Right ventricle myocardium superior (tissue), 1 donor: ENCODE measurements at regions not wholly inside any gene's neighbourhood (a gene's known extent, or its start where the extent isn't known, plus 50 kb on each side); places are given as distances from the start of the nearest gene placed in this dataset.
"Not testable (repeated sequence)": the region's sequence is repeated elsewhere in the genome, so short reads cannot be mapped to it uniquely, and the experiment has no call there.

Experiments
- ATAC-seq: fragments of 200-7000 bp; cut with Tn5 transposase; one replicate; pipeline ENCODE4 v1.9.1; 2020; ENCODE audit warnings: mild to moderate bottlenecking; ENCODE audit not compliant: poor library complexity
- DNase-seq: peaks from one replicate; pipeline ENCODE4 v3.0.0-alpha.2; 2020
- intact Hi-C: fragments of 100-400 bp; cut with DNase I; formaldehyde crosslinking; loops from one replicate; pipeline ENCODE4 v1.11.2; 2022
- donor health status: DM: no; HTN: yes; CAD: no; lungs with severe emphysema.

DNA sequence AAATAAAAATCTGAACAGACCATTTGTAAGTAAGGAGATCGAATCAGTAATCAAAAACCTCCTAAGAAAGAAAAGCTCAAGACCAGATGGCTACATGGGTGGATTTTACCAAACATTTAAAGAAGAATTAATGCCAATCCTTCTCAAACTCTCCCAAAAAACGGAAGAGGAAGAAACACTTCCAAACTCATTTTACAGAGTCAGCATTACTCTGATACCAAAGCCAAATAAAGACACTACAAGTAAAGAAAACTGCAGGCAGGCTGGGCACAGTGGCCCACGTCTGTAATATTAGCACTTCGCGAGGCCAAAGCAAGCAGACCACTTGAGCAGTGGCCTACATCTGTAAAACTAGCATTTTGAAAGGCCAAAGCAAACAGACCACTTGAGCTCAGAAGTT, 159.8 kb downstream of the DPY19L2 start:
- intact Hi-C loops, result no loop called here
- no peak for DNase-seq
- no peak for ATAC-seq

DNA sequence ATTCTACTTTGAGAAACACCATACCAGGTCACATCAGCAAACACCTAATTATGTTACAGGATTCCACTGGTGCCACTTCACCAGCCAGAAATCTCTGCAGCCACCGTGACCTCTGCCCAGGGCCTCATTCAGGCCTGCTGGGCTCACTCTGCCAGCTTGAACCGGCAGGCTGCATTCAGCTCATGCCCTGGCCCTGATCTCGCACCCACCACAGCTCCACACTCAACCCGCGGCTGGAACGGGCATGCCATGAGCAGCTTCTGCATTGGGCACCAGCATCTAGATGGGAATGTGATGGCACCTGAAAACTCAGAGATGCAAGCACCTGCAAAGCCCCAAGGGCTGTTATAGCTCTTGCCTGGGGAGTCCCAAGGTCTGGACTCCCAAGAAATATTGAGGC, 168.7 kb downstream of the DPY19L2 start:
- no peak for ATAC-seq
- intact Hi-C loops, result no loop called here

DNA sequence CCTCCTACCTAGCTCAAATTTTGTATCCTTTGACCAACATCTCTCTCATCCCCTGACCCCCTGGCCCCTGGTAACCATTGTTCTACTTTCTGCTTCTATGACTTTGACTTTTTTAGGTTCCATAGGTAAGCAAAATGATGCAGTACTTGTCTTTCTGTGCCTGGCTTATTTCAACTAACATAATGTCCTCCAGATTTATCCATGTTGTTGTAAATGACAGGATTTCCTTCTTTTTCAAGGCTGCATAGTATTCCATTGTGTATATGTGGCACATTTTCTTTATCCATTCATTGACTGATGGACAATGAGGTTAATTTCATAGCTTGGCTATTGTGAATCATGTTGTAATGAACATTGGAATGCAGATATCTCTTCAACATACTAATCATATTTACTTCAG, 170.1 kb downstream of the DPY19L2 start:
- ATAC-seq (no peak), DNase-seq (no peak)
- intact Hi-C loops, result no loop called here

More for the DNA sequence above, 168.7 kb downstream of the DPY19L2 start:
- DNase-seq, result no peak

DNA sequence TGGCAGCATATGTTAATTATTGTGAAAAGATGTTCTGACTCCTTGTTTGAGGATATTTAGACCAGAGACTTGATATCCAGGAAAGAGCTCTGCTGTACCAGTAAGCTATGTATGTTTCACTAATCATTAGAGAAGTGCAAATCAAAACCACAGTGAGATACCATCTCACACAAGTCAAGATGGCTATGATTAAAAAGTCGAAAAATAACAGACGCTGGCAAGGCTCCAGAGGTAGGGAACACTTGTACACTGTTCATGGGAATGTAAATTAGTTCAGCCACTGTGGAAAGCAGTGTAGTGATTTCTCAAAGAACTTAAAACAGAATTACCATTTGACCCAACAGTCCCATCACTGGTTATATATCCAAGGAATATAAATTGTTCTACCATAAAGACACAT, 171.6 kb downstream of the DPY19L2 start:
- ATAC-seq, result no peak
- DNase-seq, result no peak
- intact Hi-C loops, result no loop called here

DNA sequence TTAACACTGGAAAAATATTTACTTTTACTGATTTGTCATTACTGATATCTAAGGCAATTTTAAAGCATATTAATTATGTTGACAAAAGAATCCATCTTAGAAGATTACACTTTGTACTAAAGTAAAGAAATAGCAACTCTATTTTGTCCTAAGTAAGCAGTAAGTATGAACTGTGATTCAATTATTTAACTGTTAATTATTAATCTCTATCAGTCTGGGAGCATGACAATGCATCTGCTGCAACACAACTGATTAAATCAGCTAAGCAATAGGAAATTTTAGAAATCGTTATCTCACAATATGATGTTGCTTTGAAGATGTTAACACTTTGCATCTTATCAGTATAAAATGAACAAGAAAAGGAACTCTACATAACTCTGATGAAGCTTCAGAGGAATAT, 172.3 kb downstream of the DPY19L2 start:
- DNase-seq, result no peak
- intact Hi-C loops, result no loop called here
- no peak for ATAC-seq

DNA sequence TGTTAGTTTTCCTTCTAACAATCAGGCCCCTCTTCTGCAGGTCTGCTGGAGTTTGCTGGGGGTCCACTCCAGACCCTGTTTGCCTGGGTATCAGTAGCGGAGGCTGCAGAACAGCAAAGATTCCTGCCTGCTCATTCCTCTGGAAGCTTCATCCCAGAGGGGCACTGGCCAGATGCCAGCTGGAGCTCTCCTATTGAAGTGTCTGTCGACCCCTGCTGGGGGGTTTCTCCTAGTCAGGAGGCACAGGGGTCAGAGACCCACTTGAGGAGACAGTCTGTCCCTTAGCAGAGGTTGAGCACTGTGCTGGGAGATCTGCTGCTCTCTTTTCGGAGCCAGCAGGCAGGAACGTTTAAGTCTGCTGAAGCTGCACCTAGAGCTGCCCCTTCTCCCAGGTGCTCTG, 174.9 kb downstream of the DPY19L2 start:
- intact Hi-C loops, DNase-seq, ATAC-seq: not testable (repeated sequence)

DNA sequence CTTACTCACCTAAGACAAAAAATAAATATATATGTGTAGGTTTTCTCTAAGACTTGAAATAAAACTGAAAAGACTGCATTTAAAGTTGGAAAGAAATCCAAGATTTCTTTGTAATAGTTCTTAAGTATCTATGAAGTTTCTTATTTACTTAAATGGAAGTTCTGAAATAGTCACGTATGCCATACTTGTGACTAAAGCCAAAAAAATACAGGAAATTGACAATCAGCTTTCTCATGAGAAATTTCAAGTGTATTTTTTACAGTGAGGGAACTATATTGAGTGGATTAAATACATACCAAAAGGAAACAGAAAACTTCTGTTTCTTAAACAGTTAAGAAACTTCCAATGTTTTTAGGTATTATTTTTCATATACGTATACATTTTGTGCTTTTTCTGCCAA, 188.1 kb downstream of the DPY19L2 start:
- ATAC-seq, result no peak
- DNase-seq, result no peak
- intact Hi-C loops, result no loop called here

DNA sequence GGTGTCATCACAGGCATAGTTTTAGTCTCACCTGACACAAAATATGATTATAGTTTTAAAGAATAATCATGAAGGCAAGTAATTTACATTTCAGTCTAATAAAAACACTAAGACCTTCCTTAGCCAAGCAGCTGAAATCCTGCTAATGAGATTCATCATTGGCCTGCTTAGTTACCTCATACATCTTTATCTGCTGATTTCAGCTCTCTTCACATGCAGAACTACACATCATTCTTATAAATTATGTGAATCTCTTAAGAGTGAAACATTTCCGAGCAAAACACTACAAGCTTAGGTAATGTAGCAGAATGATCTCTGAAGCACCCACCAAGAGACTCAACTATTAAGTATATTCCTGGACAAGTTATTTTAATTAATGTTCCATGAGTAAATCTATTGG, 198.1 kb downstream of the DPY19L2 start:
- intact Hi-C loops, result no loop called here
- DNase-seq (no peak), ATAC-seq (no peak)

DNA sequence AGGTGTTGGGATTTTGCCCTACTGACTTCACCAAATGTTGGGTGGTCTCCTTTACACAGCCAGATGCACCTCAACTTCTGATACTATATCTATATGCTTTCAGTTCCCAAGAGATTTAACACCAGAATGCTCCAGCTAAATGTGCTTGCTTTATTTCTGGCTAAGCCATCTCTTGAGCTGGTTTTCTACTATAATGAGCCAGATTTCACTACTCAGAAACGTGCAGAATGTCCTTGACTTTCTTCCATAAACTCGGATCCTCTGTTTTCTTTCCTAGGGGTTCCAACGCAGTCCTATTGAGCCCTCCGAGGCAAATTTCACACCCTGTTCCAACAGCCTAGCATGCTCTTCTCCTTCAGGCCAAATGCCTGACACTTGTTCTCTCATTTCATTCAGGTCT, 200.3 kb downstream of the DPY19L2 start:
- DNase-seq (no peak), ATAC-seq (no peak)
- intact Hi-C loops, result no loop called here

DNA sequence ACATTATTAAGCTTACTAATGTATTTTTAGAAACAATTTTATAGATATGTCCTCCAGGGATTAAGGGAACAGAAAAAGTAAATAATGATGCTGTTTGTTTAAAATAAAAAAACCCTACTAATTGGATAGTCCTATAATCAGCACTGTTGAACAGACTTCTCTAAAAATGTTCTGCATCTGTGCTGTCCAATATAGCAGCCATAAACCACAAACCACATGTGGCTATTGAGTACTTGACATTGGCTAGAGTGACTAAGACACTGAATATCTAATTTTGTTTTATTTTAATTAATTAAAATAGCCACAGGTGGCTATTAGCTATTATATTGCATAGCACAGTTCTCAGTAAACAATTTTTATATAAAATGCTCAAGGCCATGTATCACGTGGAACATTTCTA, 210.4 kb downstream of the DPY19L2 start:
- no peak for DNase-seq
- ATAC-seq, result no peak
- intact Hi-C loops, result no loop called here

DNA sequence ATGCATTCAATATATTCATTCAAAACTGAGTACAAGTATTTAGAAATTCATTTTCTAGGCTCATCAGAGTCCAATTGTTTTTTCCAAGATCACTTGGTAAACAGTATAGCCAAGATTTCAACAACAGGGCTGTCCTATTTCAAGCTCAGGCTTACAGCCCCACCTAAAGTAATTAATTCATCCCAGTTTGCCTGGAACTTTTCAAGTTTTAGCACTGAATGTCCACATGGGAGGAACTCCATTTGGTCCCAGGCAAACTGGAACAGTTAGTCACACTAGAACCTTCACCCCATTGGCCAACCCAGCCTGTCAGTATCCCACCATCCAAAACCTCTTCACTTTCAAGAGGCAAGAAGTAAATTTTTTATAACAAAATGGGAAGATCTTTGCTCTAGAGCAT, 210.9 kb downstream of the DPY19L2 start:
- intact Hi-C loops, result no loop called here
- DNase-seq (no peak), ATAC-seq (no peak)

DNA sequence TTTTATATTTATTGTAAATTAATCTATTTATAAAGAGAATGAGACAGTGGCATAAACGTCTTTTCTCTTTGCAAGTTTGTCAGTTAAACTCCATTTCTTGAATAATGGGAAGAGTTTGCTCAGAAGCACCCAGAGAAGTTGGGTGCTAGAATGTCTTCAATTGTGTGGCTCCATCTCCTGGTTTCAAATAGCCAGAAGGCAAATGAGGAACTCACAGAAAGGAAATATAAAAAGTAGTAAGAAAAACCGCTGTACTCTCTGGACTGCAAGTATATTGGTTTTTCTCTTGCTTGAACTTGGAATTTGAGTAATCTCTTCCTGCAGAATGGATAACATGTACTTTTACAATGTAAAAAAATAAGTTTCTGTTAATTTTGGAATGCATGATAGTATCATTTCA, 217.5 kb downstream of the DPY19L2 start:
- ATAC-seq (no peak), DNase-seq (no peak)
- intact Hi-C loops, result no loop called here

DNA sequence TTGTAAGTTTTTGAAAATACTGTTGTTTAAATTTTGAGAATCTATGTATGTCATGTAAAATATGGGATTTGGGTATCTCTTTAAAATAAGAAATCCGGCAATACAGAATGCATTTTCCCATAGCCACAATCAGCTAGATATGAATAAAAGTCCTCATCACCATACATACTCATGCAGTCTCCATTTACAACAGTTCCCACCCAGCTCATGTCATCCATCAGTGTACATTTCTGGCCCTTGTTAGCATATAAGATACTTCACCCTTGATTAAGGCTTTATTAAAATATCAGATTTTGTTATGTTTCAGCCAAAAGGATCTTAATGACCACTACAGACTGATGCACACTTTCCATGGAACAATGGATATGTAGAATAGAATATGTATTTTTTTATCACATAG, 218.0 kb downstream of the DPY19L2 start:
- no peak for ATAC-seq
- no peak for DNase-seq
- intact Hi-C loops, result no loop called here

DNA sequence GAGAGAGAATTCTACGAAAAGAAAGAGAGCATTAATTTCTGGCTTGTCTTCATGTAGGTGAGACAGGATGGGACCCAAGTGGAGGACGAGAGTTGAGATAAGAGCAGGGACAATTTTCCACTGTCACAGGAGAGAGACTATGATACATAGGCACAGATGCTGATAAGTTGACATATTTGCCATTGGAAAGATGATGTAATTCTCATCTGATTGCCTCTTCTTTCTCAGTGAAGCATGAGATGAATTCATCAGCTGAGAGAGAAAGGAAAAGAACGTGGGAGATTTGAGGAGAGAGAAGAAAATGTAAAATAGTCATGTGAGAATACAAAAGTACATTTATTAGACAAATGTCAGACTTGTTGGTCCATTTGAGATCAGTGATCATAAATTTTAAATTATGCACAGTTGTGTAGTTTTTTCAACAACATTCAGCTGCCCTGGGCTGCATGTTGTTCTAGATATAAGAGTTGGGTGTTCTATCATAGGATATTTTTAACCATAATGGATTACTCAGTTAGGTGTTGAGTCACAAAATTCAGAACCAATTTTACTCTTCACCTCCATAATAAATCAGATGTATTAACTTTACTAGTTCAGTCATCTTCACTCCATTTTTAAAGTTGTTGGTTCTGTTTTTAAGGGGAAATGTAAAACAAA, 222.9 kb downstream of the DPY19L2 start:
- intact Hi-C loops, result no loop called here
- DNase-seq (no peak), ATAC-seq (no peak)

DNA sequence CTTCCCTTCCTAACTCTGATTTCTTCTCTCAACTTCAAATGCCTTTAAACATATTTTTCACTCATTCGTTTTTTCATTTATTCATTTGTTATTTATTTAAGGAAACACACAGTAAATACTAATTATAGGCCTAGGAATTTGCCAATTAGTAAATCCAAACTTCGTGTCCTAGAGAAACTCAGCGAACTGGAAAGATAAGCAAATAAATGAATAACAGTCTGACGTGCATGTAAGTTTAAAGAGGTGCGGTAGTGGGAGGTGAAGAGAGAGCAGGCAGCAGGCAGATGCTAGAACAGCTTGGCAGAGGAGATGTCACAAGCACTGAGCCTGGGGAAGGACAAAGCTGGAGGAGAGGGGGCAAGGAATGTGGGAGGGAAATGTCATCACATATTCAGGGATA, 228.2 kb downstream of the DPY19L2 start:
- intact Hi-C loops, result no loop called here
- ATAC-seq (no peak), DNase-seq (no peak)

DNA sequence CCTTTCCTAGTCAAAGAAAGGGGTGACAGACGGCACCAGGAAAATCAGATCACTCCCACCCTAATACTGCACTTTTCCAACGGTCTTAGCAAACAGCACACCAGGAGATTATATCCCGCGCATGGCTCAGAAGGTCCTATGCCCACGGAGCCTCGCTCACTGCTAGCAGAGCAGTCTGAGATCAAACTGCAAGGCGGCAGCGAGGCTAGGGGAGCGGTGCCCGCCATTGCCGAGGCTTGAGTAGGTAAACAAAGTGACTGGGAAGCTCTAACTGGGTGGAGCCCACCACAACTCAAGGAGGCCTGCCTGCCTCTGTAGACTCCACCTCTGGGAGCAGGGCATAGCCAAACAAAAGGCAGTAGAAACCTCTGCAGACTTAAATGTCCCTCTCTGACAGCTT, 233.9 kb downstream of the DPY19L2 start:
- DNase-seq, result not testable (repeated sequence)

DNA sequence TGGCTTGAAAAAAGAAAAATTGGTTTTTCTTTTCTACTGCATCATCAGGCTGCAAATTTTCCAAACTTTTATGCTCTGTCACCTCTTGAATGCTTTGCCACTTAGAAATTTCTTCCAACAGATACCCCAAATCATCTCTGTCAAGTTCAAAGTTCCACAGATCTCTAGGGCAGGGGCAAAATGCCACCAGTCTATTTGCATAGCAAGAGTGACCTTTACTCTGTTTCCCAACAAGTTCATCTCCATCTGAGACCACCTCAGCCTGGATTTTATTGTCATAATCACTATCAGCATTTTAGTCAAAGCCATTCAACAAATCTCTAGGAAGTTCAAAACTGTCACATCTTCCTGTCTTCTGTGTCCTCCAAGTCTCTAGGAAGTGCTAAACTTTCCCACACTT, 240.3 kb downstream of the DPY19L2 start:
- not testable (repeated sequence) for ATAC-seq, DNase-seq
- intact Hi-C loops, result loop anchor here (10.0 kb wide), 1 partner anchor 377 kb away; no protein-coding TSS in a partner anchor

More for the DNA sequence above, 233.9 kb downstream of the DPY19L2 start:
- intact Hi-C loops, ATAC-seq: not testable (repeated sequence)

DNA sequence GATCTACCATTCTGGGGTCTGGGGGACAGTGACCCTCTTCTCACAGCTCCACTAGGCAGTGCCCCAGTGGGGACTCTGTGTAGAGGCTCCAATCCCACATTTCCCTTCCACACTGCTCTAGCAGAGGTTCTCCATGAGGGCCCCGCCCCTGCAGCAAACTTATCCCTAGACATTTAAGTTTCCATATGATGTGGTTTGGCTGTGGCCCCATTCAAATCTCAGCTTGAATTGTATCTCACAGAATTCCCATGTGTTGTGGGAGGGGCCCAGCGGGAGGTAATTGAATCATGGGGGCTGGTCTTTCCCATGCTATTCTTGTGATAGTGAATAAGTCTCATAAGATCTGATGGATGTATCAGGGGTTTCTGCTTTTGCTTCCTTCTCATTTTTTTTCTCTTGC, 241.3 kb downstream of the DPY19L2 start:
- not testable (repeated sequence) for DNase-seq, ATAC-seq
- intact Hi-C loops, result loop anchor here (10.0 kb wide), 1 partner anchor 378 kb away; no protein-coding TSS in a partner anchor

DNA sequence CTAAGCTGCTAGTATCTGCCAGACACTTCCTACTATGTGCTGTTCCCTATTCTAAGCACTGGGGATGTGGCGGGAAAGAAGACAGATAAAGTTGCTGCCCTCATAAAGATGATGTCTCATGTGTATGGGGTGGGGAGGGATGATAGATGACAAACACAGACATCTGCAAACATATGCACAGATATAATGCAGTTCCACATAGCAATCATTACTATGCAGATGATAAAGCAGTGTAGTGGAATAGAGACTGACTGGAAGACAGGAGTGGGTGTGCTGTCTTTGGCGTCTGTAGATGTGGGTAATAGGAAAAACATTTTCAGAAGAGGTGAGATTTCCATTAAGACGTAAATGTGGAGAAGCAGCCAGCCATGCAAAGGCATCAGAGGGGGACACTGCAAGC, 243.6 kb downstream of the DPY19L2 start:
- intact Hi-C loops, result loop anchor here (10.0 kb wide), 1 partner anchor 380 kb away; no protein-coding TSS in a partner anchor
- ATAC-seq (no peak), DNase-seq (no peak)

DNA sequence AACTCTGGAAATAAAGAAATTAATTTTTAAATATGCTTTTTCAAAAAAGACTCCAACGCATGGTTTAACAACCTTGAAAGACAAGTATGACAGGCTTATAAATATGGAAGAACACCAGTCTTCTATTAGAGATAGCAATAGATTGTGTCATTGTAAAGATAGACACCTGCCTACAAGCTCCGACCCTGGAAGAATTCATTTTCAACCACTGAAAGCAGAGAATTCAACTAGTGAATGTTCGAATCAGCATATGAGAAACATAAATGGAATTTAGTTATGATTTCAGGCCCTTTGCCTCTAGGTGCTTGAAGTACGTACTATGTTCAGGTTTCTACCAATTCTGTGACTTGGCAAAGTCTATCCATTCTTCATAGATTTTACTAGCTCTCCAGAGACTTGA, 244.5 kb downstream of the DPY19L2 start:
- DNase-seq (no peak), ATAC-seq (no peak)
- intact Hi-C loops, result loop anchor here (10.0 kb wide), 1 partner anchor 381 kb away; no protein-coding TSS in a partner anchor

DNA sequence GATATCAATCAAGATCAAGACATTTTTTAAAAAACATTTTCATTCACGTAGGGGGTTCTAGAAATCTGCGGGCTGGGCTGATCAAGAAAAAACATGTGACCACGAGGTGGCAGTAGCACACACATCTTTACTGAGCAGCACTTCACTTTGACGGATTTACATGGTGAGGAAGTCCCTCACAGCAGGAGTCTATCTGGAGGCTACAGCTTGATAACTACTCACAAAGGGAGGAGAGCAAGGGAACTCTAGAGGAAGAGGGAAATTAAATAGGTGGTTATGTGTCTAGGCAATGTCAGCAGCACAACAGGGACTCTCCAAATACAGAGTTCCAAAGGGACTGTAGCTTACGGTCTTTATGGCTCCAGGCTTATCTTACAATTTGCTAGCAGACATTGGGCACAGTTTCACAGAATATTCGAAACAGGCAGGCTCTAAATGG, 248.1 kb downstream of the DPY19L2 start:
- ATAC-seq, result peak; percentile 80
- DNase-seq, result no peak

More for the DNA sequence above, 248.1 kb downstream of the DPY19L2 start:
- intact Hi-C loops, result loop anchor here (10.0 kb wide), 1 partner anchor 385 kb away; no protein-coding TSS in a partner anchor
